ENCODE measurements at regions not wholly inside any gene's neighbourhood (a gene's known extent, or its start where the extent isn't known, plus 50 kb on each side); places are given as distances from the start of the nearest gene placed in this dataset.
"Not testable (repeated sequence)": the region's sequence is repeated elsewhere in the genome, so short reads cannot be mapped to it uniquely, and the experiment has no call there.

- DNase-seq: no peak
Observed at GRCh38 chr2:62654876-62655359, 50.6 kb upstream of the EHBP1 start.

DNA sequence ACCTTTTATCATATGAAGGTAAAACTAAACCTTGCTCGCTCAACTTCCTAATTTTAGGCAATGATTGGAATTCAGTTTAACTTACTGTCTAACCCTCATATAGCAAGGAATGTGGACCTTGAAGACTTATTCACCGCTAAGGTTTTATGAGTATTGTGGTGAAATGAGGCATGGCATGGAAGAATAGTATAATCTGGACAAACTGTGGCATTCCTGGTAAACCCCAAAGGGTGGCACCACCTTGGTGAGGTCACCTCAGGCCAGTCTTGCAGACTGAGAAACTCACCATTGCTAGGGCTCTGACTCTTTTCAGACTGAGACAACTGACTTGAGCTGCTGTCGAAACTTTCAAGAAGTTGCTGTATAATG is 51.1 kb upstream of the EHBP1 start:
- no peak for DNase-seq

- DNase-seq: no peak
Observed at GRCh38 chr2:62653582-62654422, 51.7 kb upstream of the EHBP1 start.

GRCh38 chr2:62649087-62649486 is 56.4 kb upstream of the EHBP1 start:
- not testable (repeated sequence) for DNase-seq

DNA sequence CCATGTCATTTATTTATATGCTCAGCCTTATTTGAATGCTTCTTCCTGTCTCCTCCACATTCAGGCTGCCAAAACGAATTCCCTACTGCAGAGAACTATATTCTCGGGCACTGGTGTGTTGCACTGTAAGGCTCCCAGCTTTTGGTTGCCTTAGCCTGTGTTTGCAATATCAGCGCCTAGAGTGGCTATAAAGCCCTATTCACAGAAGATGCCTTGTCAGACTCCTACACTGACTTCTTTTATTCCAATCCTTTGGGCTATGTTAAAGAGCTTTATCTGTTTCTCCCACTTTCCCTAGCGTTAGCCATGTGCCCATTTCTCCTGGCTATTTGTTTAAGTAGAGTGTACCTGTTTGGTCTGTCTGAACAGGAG is 62.4 kb upstream of the EHBP1 start:
- DNase-seq: no peak

GRCh38 chr2:62642429-62643099 is 62.9 kb upstream of the EHBP1 start:
- DNase-seq: no peak

DNA sequence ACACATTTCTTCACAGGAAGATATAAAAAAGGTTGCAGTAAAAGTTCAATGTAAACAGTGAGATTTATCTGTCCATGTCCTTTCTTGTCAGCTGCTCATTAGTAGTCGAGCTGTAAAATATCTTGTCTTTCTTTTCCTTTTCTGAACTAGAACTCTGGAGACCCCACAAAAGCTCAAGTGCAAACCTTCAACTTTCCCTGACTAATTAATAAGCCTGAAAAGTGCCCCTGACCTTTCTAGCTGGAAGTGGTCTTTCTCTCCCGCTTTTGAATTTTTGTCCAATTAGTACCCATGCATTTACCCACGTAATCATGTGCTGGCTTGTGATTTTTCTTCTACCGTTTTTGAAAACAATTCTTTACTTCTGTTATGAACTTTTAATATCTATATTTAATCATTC is 63.6 kb upstream of the EHBP1 start:
- DNase-seq: no peak

GRCh38 chr2:62641410-62641843 is 64.1 kb upstream of the EHBP1 start:
- DNase-seq: no peak

DNA sequence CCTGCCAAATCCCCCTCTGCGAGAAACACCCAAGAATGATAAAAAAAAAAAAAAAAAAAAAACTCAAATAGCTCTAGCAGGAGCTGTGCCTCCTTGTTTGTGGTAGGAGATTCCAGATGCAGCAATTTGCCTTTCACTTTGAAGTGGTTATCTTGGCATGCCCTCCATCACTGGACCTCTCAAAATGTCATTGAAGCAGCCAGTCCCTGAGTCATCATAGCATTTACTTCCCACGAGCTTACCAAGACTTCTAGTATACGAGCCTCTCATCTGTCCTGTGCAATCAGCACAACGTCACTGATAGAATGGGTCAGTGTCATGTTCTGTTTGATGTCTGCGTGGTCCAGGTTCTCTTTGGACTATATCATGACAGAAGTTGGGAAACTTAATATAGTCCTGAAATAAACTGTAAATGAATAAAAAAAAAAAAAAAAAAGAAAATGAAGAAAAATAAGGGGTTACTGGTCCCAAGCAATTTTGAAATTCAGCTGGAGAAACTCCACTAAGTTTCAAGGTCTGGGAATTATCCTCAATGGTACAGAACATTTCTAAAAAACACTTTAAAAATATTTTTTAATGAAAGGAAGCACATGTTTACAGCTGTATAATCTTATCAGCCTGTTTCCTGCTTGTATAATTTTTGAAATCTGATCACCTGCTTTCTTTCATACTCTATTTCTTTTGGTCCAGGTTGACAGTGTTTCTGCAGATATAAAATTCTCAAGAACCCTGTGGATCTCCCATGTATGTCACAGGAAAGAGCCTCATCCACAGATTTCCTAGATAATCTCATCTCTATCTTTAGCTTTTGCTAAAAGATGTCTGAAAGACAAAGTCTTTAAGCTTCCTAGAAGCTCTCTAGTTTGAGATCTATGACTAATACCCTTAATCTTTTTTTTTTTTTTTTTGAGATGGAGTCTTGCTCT is 74.1 kb upstream of the EHBP1 start:
- no peak for DNase-seq

- DNase-seq: not testable (repeated sequence)
Observed at GRCh38 chr2:62630206-62630605, 75.3 kb upstream of the EHBP1 start.

- not testable (repeated sequence) for DNase-seq
Observed at GRCh38 chr2:62629310-62629709, 76.2 kb upstream of the EHBP1 start.

- DNase-seq: no peak
Observed at GRCh38 chr2:62627667-62628066, 77.8 kb upstream of the EHBP1 start.

DNA sequence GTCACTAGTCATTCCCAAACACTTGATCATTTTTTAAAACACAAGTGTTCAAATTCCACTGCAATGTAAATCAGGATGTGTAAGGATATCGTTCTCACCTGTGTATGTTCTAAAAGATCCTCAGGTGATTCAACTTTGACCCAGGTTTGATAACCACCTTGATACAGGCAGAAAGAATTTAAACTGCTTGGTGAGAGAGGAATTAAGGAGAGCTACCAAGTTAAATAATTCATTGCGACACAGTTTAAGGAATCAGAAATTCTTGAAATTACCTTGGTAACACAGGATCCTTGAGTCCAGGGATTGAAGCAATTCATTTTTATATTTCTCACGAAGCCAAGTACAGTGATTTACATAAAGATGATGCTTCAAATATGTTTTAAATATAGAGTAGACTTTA is 80.7 kb upstream of the EHBP1 start:
- DNase-seq: no peak

DNA sequence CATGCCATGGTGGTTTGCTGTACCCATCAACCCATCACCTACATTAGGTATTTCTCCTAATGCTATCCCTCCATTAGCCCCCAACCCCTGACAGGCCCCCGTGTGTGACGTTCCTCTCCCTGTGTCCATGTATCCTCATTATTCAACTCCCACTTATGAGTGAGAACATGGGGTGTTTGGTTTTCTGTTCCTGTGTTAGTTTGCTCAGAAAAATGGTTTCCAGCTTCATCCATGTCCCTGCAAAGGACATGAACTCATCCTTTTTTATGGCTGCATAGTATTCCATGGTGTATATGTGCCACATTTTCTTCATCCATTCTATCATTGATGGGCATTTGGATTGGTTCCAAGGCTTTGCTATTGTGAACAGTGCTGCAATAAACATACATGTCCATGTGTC is 89.0 kb upstream of the EHBP1 start:
- not testable (repeated sequence) for DNase-seq

DNA sequence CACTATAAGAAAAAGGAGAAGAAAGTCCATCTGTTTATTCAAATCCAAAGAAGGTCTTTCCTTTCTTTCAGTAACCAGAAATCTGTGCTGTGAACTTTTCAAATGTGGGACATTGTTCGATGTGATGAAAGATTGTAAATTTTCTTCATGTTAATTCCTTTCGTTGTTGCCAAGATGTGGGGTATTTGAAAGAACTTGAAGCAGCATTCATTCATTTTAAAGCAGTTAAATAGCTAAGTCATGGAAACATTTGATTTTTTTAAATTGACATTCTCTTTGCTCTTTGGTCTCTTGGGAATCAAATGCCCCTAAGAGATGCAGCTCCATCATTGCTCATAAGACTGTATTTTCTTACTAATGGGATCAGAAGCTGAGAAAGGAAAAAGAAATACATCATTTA is 93.7 kb upstream of the EHBP1 start:
- DNase-seq: no peak

GRCh38 chr2:62605471-62605870 is 99.5 kb upstream of the TMEM17 start:
- not testable (repeated sequence) for DNase-seq

GRCh38 chr2:62604336-62604735 is 98.3 kb upstream of the TMEM17 start:
- no peak for DNase-seq

GRCh38 chr2:62603154-62603712 is 97.2 kb upstream of the TMEM17 start:
- DNase-seq: no peak

DNA sequence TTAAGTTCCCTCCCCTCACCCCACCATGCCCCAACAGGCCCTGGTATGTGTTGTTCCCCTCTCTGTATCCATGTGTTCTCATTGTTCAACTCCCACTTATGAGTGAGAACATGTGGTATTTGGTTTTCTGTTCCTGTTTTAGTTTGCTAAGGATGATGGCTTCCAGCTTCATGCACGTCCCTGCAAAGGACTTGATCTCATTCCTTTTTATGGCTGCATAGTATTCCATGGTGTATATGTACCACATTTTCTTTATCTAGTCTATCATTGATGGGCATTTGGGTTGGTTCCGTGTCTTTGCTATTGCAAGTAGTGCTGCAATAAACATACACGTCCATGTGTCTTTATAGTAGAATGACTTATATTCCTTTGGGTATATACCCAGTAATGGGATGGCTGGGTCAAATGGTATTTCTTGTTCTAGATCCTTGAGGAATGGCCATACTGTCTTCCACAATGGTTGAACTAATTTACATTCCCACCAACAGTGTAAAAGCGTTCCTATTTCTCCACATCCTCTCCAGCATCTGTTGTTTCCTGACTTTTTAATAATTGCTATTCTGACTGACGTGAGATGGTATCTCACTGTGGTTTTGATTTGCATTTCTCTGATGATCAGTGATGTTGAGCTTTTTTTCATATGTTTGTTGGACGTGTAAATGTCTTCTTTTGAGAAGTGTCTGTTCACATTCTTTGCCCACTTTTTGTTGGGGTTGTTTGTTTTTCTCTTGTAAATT is 93.8 kb upstream of the TMEM17 start:
- not testable (repeated sequence) for DNase-seq

GRCh38 chr2:62597323-62597722 is 91.3 kb upstream of the TMEM17 start:
- no peak for DNase-seq

DNA sequence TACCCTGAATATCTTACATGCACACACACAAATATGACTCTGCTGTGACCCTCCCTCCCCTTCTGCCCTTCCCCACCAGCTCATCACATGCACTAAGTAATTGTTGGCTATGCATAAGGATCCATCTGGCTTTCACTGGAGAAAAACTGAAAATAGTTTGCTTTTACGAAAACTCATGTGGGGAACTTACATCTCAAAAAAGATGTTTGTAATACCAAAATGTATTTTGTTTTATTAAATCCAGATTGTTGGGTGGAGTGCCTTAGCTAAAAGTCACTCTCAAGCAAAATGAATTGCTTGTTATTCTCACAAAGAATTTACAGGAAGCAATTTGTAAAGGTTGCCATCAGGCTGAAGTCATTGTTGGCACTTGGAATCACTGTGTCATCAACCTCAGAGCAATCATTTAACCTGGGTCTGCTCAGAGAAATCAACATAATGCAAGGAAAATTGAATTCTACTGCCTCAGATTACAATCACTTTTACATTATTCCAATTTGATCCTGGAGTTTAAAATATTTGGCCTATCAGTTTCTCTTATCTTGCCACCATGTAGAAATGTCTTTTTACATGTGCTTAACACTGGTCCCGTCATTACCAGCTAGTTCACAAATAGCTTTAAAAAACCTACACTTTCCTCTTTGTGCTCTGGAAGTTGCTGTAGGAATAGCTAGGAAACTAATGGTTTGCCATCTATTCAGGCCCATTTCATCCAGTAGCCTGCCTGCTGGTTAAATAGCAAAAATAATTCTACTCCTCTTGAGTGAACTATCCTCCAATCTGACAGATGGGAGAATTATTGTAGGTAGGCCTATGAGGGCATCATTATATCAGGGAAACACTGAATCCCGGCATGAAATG is 90.3 kb upstream of the TMEM17 start:
- peak; percentile 21 for DNase-seq

Data from NCI-H2029 (cell line).